ENCODE measurements at regions not wholly inside any gene's neighbourhood (a gene's known extent, or its start where the extent isn't known, plus 50 kb on each side); places are given as distances from the start of the nearest gene placed in this dataset.

- Histone ChIP-seq H3K9me2 (ENCODE audit: insufficient read depth) (no peaks in the 10 kb centered on the region), H4K20me1 (ENCODE audit: insufficient read depth) (no peaks in the 10 kb centered on the region), H3K79me2 (ENCODE audit: insufficient read depth, low read length) (no peaks in the 10 kb centered on the region), H3K4me3 (replicated peaks in 1 of 2; ENCODE audit: low read depth in 1 of 2, low read length in 2 of 2) (no peak overlapping the region), H3K27me3 (ENCODE audit: insufficient read depth, low read length) (no peaks in the 10 kb centered on the region), H3K4me2 (ENCODE audit: low read length) (no peak overlapping the region), H3K9ac (ENCODE audit: low read length) (no peak overlapping the region), H3K4me1 (ENCODE audit: control insufficient read depth in 1 of 2, insufficient read depth in 2 of 2, low read length in 2 of 2) (no peaks in the 10 kb centered on the region), H2AFZ (ENCODE audit: low read depth, low read length, poor library complexity, severe bottlenecking) (no peak overlapping the region), H3K36me3 (ENCODE audit: control insufficient read depth in 1 of 2, insufficient read depth in 2 of 2, low read length in 2 of 2) (no peaks in the 10 kb centered on the region), H3K27ac (ENCODE audit: low read depth, low read length) (no peak overlapping the region), H3K9me3 (ENCODE audit: control insufficient read depth in 1 of 2, insufficient read depth in 1 of 2, low read depth in 1 of 2, low read length in 2 of 2) (no peaks in the 10 kb centered on the region)
- intact Hi-C loops (cut with micrococcal nuclease): no loop called here
- BruUV-seq (replicated peaks): no TSS peak
- POLR2A ChIA-PET: no interaction called here
- CTCF ChIA-PET: no interaction called here
- RAD21 ChIA-PET (ENCODE audit: low non-redundant PET in 1 of 2, low total read pairs in 2 of 2, uncharacterized antibody in 2 of 2, unreplicated experiment in 2 of 2): no interaction called here
- no peak for TF ChIP-seq EGR1 (IDR thresholded peaks at IDR 0.05; ENCODE audit: low read depth)
- TF ChIP-seq, protein P1, sequence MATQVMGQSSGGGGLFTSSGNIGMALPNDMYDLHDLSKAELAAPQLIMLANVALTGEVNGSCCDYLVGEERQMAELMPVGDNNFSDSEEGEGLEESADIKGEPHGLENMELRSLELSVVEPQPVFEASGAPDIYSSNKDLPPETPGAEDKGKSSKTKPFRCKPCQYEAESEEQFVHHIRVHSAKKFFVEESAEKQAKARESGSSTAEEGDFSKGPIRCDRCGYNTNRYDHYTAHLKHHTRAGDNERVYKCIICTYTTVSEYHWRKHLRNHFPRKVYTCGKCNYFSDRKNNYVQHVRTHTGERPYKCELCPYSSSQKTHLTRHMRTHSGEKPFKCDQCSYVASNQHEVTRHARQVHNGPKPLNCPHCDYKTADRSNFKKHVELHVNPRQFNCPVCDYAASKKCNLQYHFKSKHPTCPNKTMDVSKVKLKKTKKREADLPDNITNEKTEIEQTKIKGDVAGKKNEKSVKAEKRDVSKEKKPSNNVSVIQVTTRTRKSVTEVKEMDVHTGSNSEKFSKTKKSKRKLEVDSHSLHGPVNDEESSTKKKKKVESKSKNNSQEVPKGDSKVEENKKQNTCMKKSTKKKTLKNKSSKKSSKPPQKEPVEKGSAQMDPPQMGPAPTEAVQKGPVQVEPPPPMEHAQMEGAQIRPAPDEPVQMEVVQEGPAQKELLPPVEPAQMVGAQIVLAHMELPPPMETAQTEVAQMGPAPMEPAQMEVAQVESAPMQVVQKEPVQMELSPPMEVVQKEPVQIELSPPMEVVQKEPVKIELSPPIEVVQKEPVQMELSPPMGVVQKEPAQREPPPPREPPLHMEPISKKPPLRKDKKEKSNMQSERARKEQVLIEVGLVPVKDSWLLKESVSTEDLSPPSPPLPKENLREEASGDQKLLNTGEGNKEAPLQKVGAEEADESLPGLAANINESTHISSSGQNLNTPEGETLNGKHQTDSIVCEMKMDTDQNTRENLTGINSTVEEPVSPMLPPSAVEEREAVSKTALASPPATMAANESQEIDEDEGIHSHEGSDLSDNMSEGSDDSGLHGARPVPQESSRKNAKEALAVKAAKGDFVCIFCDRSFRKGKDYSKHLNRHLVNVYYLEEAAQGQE (IDR thresholded peaks at IDR 0.05; ENCODE audit: low read depth): no peak
- no peak for TF ChIP-seq ELF1 (IDR thresholded peaks at IDR 0.05; ENCODE audit: borderline replicate concordance, low read depth)
- no peak for TF ChIP-seq TCF7L2 (IDR thresholded peaks at IDR 0.05; ENCODE audit: borderline replicate concordance, extremely low read depth, insufficient read depth, insufficient read length)
- TF ChIP-seq, protein P2, sequence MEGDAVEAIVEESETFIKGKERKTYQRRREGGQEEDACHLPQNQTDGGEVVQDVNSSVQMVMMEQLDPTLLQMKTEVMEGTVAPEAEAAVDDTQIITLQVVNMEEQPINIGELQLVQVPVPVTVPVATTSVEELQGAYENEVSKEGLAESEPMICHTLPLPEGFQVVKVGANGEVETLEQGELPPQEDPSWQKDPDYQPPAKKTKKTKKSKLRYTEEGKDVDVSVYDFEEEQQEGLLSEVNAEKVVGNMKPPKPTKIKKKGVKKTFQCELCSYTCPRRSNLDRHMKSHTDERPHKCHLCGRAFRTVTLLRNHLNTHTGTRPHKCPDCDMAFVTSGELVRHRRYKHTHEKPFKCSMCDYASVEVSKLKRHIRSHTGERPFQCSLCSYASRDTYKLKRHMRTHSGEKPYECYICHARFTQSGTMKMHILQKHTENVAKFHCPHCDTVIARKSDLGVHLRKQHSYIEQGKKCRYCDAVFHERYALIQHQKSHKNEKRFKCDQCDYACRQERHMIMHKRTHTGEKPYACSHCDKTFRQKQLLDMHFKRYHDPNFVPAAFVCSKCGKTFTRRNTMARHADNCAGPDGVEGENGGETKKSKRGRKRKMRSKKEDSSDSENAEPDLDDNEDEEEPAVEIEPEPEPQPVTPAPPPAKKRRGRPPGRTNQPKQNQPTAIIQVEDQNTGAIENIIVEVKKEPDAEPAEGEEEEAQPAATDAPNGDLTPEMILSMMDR (IDR thresholded peaks at IDR 0.05 in 2 of 3, conservative IDR thresholded peaks at IDR 0.05 in 1 of 3; ENCODE audit: borderline replicate concordance in 1 of 3, insufficient read depth in 1 of 3, low read depth in 2 of 3, low read length in 2 of 3): no peak
- no peak for TF ChIP-seq RAD21 (IDR thresholded peaks at IDR 0.05; ENCODE audit: low read depth)
- TF ChIP-seq POLR2AphosphoS5 (IDR thresholded peaks at IDR 0.05; ENCODE audit: low read depth, low read length): no peak
- no peak for DNase-seq (ENCODE audit: low read depth, low spot score)
- no peak for ATAC-seq
Measured at GRCh38 chrX:20951016-20951810, 423.0 kb upstream of the CNKSR2 start.
